Neuronal stem cell (in vitro differentiated cells): ENCODE measurements at regions not wholly inside any gene's neighbourhood (a gene's known extent, or its start where the extent isn't known, plus 50 kb on each side); places are given as distances from the start of the nearest gene placed in this dataset.
A peak's percentile ranks its signal among the peaks of the same experiment; 100 is the strongest.

Experiments used
- DNase-seq: peaks from one replicate; pipeline ENCODE4 v3.0.0-alpha.2; 2013; ENCODE audit warnings: low spot score
- H2AFZ ChIP-seq: one replicate; pipeline ENCODE4 v1.6.1; 2013; ENCODE audit warnings: mild to moderate bottlenecking, low read length, inconsistent platforms
- H2AK5ac ChIP-seq: 2 replicates; pipeline ENCODE4 v1.6.1; 2013; ENCODE audit warnings: low read depth, mild to moderate bottlenecking, inconsistent platforms, low read length, moderate library complexity, mixed read lengths
- H2BK120ac ChIP-seq: 2 replicates; pipeline ENCODE4 v1.6.1; 2013; ENCODE audit warnings: low read depth, mild to moderate bottlenecking, inconsistent platforms, low read length, moderate library complexity, mixed read lengths
- H2BK12ac ChIP-seq: one replicate; pipeline ENCODE4 v1.6.1; 2013; ENCODE audit warnings: low read length, inconsistent platforms
- H2BK15ac ChIP-seq: 2 replicates; pipeline ENCODE4 v1.6.1; 2013; ENCODE audit warnings: mild to moderate bottlenecking, low read length, inconsistent platforms, mixed read lengths
- H2BK5ac ChIP-seq: one replicate; pipeline ENCODE4 v1.6.1; 2013; ENCODE audit warnings: inconsistent platforms, mild to moderate bottlenecking, low read length, moderate library complexity
- H3K14ac ChIP-seq: one replicate; pipeline ENCODE4 v1.6.1; 2013; ENCODE audit warnings: low read length, inconsistent platforms
- H3K18ac ChIP-seq: 2 replicates; pipeline ENCODE4 v1.6.1; 2013; ENCODE audit warnings: low read length, inconsistent platforms
- H3K23ac ChIP-seq: 2 replicates; pipeline ENCODE4 v1.6.1; 2013; ENCODE audit warnings: low read depth, mild to moderate bottlenecking, mixed read lengths, low read length, inconsistent platforms; ENCODE audit not compliant: poor library complexity
- H3K27ac ChIP-seq: replicated peaks from 3 replicates; pipeline ENCODE4 v1.5.1; 2013; ENCODE audit warnings: low read length, inconsistent platforms
- H3K27me3 ChIP-seq, 3 experiments: 2 replicates each; pipeline ENCODE4 v1.6.1; 2013; ENCODE audit warnings: low read length in 3 of 3, mild to moderate bottlenecking in 2 of 3, inconsistent platforms in 1 of 3, low read depth in 1 of 3, mixed read lengths in 1 of 3, moderate library complexity in 1 of 3; ENCODE audit not compliant: control insufficient read depth in 3 of 3, insufficient read depth in 3 of 3
- H3K36me3 ChIP-seq, 2 donors: replicated peaks in 1 of 2; 2 replicates each; pipeline ENCODE4 v1.6.1; 2013; ENCODE audit warnings: low read length in 2 of 2; ENCODE audit not compliant: control insufficient read depth in 2 of 2, insufficient read depth in 2 of 2
- H3K4ac ChIP-seq: 2 replicates; pipeline ENCODE4 v1.6.1; 2013; ENCODE audit warnings: inconsistent platforms, mild to moderate bottlenecking, low read length, moderate library complexity
- H3K4me1 ChIP-seq, 2 donors: 1 replicate in 1 of 2; 2 replicates in 1 of 2; pipeline ENCODE4 v1.6.1; 2013; ENCODE audit warnings: low read length in 2 of 2, low read depth in 1 of 2; ENCODE audit not compliant: control insufficient read depth in 2 of 2, insufficient read depth in 1 of 2
- H3K4me2 ChIP-seq: one replicate; pipeline ENCODE4 v1.6.1; 2013; ENCODE audit warnings: mild to moderate bottlenecking, low read length, inconsistent platforms; ENCODE audit not compliant: insufficient read depth, poor library complexity, severe bottlenecking
- H3K4me3 ChIP-seq, 2 donors: 2 replicates each; pipeline ENCODE4 v1.5.1; 2013; ENCODE audit warnings: low read length in 2 of 2, mild to moderate bottlenecking in 2 of 2, inconsistent platforms in 1 of 2, moderate library complexity in 1 of 2
- H3K79me1 ChIP-seq: one replicate; pipeline ENCODE4 v1.6.1; 2013; ENCODE audit warnings: low read depth, mild to moderate bottlenecking, inconsistent platforms, low read length, moderate library complexity
- H3K9ac ChIP-seq: one replicate; pipeline ENCODE4 v1.6.1; 2013; ENCODE audit warnings: mild to moderate bottlenecking, low read depth, low read length, inconsistent platforms; ENCODE audit not compliant: poor library complexity
- H3K9me3 ChIP-seq, 2 donors: replicated peaks in 1 of 2; 2 replicates each; pipeline versions ENCODE3 to v1.6.1; 2013; ENCODE audit warnings: low read length in 2 of 2, mild to moderate bottlenecking in 2 of 2, inconsistent platforms in 1 of 2, low read depth in 1 of 2, mixed read lengths in 1 of 2, moderate library complexity in 1 of 2; ENCODE audit not compliant: control insufficient read depth in 2 of 2, insufficient read depth in 1 of 2
- H4K8ac ChIP-seq: one replicate; pipeline ENCODE4 v1.6.1; 2013; ENCODE audit warnings: low read depth, mild to moderate bottlenecking, inconsistent platforms, low read length, moderate library complexity
- H4K91ac ChIP-seq: one replicate; pipeline ENCODE4 v1.6.1; 2013; ENCODE audit warnings: low read length, low read depth, mild to moderate bottlenecking, inconsistent platforms; ENCODE audit not compliant: poor library complexity
- WGBS, 2 donors: extraction: QIAGEN DNeasy Blood & Tissue Kit; methylation state at CpG; one replicate each; pipeline ENCODE4 v1.1.7; 2013; ENCODE audit warnings: missing lambda C conversion rate in 2 of 2, mixed read lengths in 1 of 2; ENCODE audit not compliant: insufficient read length in 2 of 2, insufficient replicate concordance in 1 of 2; ENCODE audit errors: extremely low coverage in 2 of 2; 5-methylcytosine and 5-hydroxymethylcytosine counted together

DNA sequence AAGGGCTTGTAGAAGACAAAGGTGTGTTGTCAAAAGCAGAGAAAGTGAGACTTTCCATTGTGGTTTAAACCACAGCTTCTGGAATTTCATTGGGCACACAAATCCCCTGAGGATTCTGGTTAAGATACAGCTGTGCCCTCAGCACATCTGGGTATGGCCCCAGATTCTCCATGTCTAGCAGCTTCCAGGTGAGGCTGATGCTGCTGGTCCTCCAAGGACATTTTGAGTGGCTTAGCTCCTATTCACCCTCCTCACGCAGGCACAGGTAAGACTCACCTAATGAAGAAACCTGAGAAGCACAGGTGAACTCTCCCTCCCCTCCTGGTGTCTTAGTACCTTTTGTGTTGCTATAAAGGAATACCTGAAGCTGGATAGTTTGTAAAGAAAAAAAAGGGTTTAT, 88.9 kb upstream of the IGLL5 start:
- H2BK5ac ChIP-seq: no peak overlapping the region
- no peak overlapping the region for H3K9ac ChIP-seq
- H3K23ac ChIP-seq: peak overlapping the region; percentile 5
- peaks cover 0 to 2% (median 0%) of the 10 kb centered on the region in 3 experiments for H3K27me3 ChIP-seq
- H3K14ac ChIP-seq: no peak overlapping the region
- no peak overlapping the region for H3K4ac ChIP-seq
- no peak overlapping the region for H4K8ac ChIP-seq
- H4K91ac ChIP-seq: no peak overlapping the region
- no peak overlapping the region for H2AFZ ChIP-seq
- no peak for DNase-seq
- H3K79me1 ChIP-seq: no peaks in the 10 kb centered on the region
- no peak overlapping the region for H2BK12ac ChIP-seq
- H2BK120ac ChIP-seq: no peak overlapping the region
- no peak overlapping the region for H3K18ac ChIP-seq
- no peak overlapping the region for H2BK15ac ChIP-seq
- H3K4me2 ChIP-seq: no peak overlapping the region
- WGBS, 2 donors: no CpG with 5 or more reads among the region's 1 CpG
- H3K36me3 ChIP-seq: no peaks in the 10 kb centered on the region
- no peaks in the 10 kb centered on the region for H3K9me3 ChIP-seq
- H3K4me3 ChIP-seq: no peak overlapping the region
- no peaks in the 10 kb centered on the region for H3K4me1 ChIP-seq
- H3K27ac ChIP-seq: no peak overlapping the region
- no peak overlapping the region for H2AK5ac ChIP-seq

DNA sequence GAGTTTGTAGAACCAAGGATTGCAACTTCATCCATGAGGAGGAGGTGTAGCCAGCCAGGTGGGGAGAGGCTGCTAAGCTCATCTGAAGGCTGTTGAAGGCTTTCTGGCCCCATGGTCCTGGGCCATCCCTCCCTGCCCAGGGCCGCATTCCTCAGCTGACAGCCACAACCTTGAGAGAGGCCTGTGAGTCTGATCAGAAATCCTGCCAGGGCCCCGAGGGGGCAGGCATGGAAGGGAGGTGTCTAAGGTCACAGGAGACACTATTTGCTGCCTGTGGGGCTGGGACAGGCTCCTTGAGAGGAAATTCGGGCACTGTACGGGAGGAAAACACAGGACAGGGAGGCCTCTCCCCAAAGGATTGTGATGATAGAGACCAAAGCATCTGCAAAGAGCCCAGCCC, 88.1 kb upstream of the IGLL5 start:
- H3K18ac ChIP-seq: no peak overlapping the region
- H3K36me3 ChIP-seq: no peaks in the 10 kb centered on the region
- no peak for DNase-seq
- H3K4ac ChIP-seq: no peak overlapping the region
- no peak overlapping the region for H3K23ac ChIP-seq
- no peak overlapping the region for H2BK15ac ChIP-seq
- no peaks in the 10 kb centered on the region for H3K4me1 ChIP-seq
- no peak overlapping the region for H4K8ac ChIP-seq
- no peak overlapping the region for H3K4me2 ChIP-seq
- H2BK12ac ChIP-seq: no peak overlapping the region
- no peaks in the 10 kb centered on the region for H3K79me1 ChIP-seq
- H3K4me3 ChIP-seq: no peak overlapping the region
- no peak overlapping the region for H3K9ac ChIP-seq
- no peak overlapping the region for H3K14ac ChIP-seq
- peaks cover 0 to 2% (median 0%) of the 10 kb centered on the region in 3 experiments for H3K27me3 ChIP-seq
- no peak overlapping the region for H2BK5ac ChIP-seq
- peak overlapping the region; percentile 5 for H2AK5ac ChIP-seq
- H4K91ac ChIP-seq: no peak overlapping the region
- no CpG with 5 or more reads among the region's 4 CpGs for WGBS, 2 donors
- no peaks in the 10 kb centered on the region for H3K9me3 ChIP-seq
- H3K27ac ChIP-seq: no peak overlapping the region
- H2BK120ac ChIP-seq: no peak overlapping the region
- no peak overlapping the region for H2AFZ ChIP-seq

GRCh38 chr22:22800716-22801115, 86.9 kb upstream of the IGLL5 start:
- Histone ChIP-seq H3K27me3 (peaks cover 0 to 2% (median 0%) of the 10 kb centered on the region in 3 experiments), H3K23ac (no peak overlapping the region), H3K9ac (no peak overlapping the region), H2BK5ac (no peak overlapping the region), H2BK120ac (no peak overlapping the region), H3K27ac (no peak overlapping the region), H4K91ac (no peak overlapping the region), H3K18ac (no peak overlapping the region), H2AFZ (no peak overlapping the region), H2BK15ac (no peak overlapping the region), H3K4me3 (no peak overlapping the region), H3K9me3 (no peaks in the 10 kb centered on the region), H3K36me3 (no peaks in the 10 kb centered on the region), H3K79me1 (no peaks in the 10 kb centered on the region), H2AK5ac (no peak overlapping the region), H3K14ac (no peak overlapping the region), H3K4me1 (no peaks in the 10 kb centered on the region), H3K4ac (no peak overlapping the region), H2BK12ac (no peak overlapping the region), H3K4me2 (peak overlapping the region; percentile 3), H4K8ac (no peak overlapping the region)
- WGBS, 2 donors: no CpG with 5 or more reads among the region's 3 CpGs
- DNase-seq: no peak

DNA sequence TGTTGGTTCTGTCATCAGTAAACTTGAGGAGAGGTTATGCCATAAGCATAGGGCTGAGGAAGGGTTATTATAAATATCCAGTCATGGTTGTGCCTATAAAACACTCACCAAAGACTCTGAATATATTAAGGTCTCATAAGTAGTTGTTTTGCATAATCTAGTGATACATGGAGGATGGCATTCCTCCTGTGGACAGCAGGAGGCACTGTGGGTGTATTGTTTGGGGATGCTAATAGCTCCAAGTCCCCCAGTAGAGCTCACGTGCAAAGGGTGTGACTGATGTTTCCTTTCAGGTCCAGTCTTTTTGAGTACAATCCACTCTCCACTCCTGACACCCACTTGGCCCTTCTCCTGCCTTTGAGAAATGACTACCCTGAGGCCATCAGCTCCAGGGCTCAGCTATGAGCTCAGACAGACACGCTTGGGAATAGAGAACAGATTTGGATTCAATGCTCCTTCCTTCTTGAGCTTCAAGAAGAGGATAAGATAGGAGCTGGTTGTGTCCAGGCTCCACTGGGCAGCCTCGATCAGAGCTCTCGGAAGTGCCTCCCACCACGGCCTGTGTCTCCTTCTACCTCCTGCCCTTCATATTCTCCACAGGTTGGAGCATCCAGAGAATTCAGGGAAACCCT, 85.2 kb upstream of the IGLL5 start:
- no peak overlapping the region for H4K8ac ChIP-seq
- no peak for DNase-seq

More for the DNA sequence above, 85.2 kb upstream of the IGLL5 start:
- Histone ChIP-seq H3K18ac (no peak overlapping the region), H3K4me3 (no peak overlapping the region), H2AFZ (no peak overlapping the region), H2BK12ac (no peak overlapping the region), H3K4ac (no peak overlapping the region), H3K9ac (no peak overlapping the region), H4K91ac (no peak overlapping the region), H3K27me3 (peaks cover 0 to 2% (median 0%) of the 10 kb centered on the region in 3 experiments), H2AK5ac (no peak overlapping the region), H3K4me1 (no peaks in the 10 kb centered on the region), H3K23ac (no peak overlapping the region), H3K36me3 (no peaks in the 10 kb centered on the region), H2BK120ac (no peak overlapping the region), H3K9me3 (no peaks in the 10 kb centered on the region), H3K27ac (no peak overlapping the region), H3K79me1 (no peaks in the 10 kb centered on the region), H3K14ac (no peak overlapping the region), H3K4me2 (no peak overlapping the region), H2BK5ac (no peak overlapping the region), H2BK15ac (no peak overlapping the region)
- no CpG with 5 or more reads among the region's 5 CpGs for WGBS, 2 donors
